Activated T-cell treated with anti-CD3 and anti-CD28 coated beads, Interleukin-2, amount 50 U/mL, for 72 hours (primary cell): ENCODE measurements at regions not wholly inside any gene's neighbourhood (a gene's known extent, or its start where the extent isn't known, plus 50 kb on each side); places are given as distances from the start of the nearest gene placed in this dataset.
A peak's percentile ranks its signal among the peaks of the same experiment; 100 is the strongest.

Experiments used
- ATAC-seq, 2 donors: fragments of 150-1000 bp; cut with Tn5 transposase; replicated peaks in 1 of 2; 2 replicates each; pipeline ENCODE4 v1.10.0; 2021; ENCODE audit warnings: moderate library complexity in 2 of 2, mild to moderate bottlenecking in 1 of 2
- DNase-seq, 2 donors: peaks; one replicate each; pipeline ENCODE4 v3.0.0; 2021 to 2022; ENCODE audit warnings: mixed read lengths in 1 of 2
- H3K27ac Mint-ChIP-seq: one replicate; pipeline ENCODE4 v1.8.0; 2022; ENCODE audit warnings: mild to moderate bottlenecking, moderate library complexity, mixed read lengths
- H3K27me3 Mint-ChIP-seq: one replicate; pipeline ENCODE4 v1.8.0; 2022; ENCODE audit warnings: low read depth, mixed read lengths
- H3K36me3 Mint-ChIP-seq, 2 donors: one replicate each; pipeline ENCODE4 v1.8.0; 2022; ENCODE audit warnings: mixed read lengths in 2 of 2, mild to moderate bottlenecking in 1 of 2; ENCODE audit not compliant: insufficient read depth in 2 of 2
- H3K4me1 Mint-ChIP-seq: one replicate; pipeline ENCODE4 v1.8.0; 2022; ENCODE audit warnings: low read depth, mixed read lengths
- H3K4me3 Mint-ChIP-seq, 2 donors: one replicate each; pipeline ENCODE4 v1.8.0; 2022; ENCODE audit warnings: mild to moderate bottlenecking in 2 of 2, mixed read lengths in 2 of 2, moderate library complexity in 2 of 2
- H3K9me3 Mint-ChIP-seq, 2 donors: one replicate each; pipeline ENCODE4 v1.8.0; 2022; ENCODE audit warnings: mixed read lengths in 2 of 2

DNA sequence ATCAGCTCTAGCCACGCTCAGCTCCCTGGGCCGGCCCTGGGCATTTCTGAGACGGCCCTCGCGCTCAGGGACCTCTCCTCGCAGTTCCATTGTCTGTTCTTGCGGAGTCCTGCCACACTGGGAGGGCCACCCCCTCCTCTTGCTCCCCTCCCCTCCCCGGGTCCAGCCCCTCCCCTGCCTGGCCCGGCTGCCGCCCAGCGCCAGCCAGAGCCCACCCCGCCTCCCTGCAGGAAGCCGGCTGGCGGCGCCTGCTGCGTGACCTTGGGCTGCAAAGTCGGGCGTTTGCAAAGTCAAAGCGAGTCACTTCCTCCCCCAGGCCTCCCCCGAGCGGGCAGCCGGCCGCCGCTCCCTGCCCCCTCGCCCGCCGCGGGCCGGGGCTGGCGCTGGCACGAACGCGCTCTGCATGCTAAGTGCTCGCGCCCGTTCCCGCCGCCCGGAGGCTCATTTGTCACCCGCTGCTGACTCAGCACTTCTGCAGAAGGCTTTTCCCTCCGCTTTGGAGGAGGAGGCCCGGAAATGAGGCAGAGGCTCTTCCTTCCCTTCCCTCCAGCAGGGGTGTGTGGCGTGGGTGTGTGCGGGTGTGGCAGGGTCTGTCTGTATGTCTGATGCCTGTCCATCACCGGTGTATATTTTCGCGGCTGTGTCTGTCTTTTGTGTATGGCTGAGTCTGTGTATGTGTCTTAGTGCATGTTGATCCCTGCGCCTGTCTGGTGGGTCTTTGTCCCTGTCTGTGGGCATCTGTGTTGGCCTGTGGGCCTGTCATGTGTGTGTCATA lies 72.0 kb downstream of the IRF2BPL start:
- peak overlapping the region; percentile 80 to 84 for H3K4me3 Mint-ChIP-seq
- DNase-seq (peak; percentile 93 to 95), ATAC-seq (peak; percentile 78)
- no peaks in the 10 kb centered on the region for H3K36me3 Mint-ChIP-seq
- no peaks in the 10 kb centered on the region for H3K27me3 Mint-ChIP-seq
- peak overlapping the region; percentile 49 for H3K27ac Mint-ChIP-seq
- no peaks in the 10 kb centered on the region for H3K9me3 Mint-ChIP-seq
- H3K4me1 Mint-ChIP-seq = peaks cover 83% of the 10 kb centered on the region

DNA sequence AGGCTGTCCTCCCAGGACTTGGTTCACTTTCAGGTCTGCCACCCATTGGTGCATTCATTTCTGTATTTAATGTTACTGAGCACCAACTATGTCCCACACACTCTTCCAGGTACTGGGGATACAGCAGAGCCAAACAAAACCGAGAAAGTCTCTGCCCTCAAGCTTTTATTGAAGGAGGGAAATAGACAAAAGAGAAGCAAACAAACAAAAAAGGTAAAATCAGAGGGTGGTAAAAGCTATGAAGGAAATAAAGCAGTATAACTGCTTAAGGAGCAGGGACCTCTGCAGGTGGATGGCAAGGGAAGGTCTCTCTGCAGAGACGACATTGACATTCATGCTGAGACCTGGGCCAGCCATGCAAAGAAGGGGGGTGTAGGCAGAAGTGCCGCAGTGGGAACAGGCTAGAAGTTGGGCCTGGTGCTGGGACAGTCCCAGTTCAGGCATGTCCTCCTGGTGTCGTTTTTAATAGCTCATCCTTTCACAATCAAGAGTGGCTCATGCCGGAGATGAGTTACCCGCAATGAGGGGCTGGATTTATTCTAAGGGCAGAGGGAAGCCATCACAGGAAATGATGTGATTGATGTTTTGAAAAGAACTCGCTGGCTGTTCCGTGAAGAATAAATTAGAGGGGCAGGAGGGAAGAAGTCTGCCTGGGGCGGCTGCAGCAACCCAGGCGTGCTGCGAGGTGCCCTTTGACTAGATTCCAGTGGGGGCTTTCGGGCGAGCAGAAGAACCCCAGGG lies 72.8 kb downstream of the IRF2BPL start:
- no peaks in the 10 kb centered on the region for H3K36me3 Mint-ChIP-seq
- peaks cover 83% of the 10 kb centered on the region for H3K4me1 Mint-ChIP-seq
- ATAC-seq (peak; percentile 68 to 70), DNase-seq (peak; percentile 70 to 75)
- H3K27ac Mint-ChIP-seq = peak overlapping the region; percentile 49
- no peaks in the 10 kb centered on the region for H3K9me3 Mint-ChIP-seq
- peak overlapping the region; percentile 80 to 84 for H3K4me3 Mint-ChIP-seq
- no peaks in the 10 kb centered on the region for H3K27me3 Mint-ChIP-seq

DNA sequence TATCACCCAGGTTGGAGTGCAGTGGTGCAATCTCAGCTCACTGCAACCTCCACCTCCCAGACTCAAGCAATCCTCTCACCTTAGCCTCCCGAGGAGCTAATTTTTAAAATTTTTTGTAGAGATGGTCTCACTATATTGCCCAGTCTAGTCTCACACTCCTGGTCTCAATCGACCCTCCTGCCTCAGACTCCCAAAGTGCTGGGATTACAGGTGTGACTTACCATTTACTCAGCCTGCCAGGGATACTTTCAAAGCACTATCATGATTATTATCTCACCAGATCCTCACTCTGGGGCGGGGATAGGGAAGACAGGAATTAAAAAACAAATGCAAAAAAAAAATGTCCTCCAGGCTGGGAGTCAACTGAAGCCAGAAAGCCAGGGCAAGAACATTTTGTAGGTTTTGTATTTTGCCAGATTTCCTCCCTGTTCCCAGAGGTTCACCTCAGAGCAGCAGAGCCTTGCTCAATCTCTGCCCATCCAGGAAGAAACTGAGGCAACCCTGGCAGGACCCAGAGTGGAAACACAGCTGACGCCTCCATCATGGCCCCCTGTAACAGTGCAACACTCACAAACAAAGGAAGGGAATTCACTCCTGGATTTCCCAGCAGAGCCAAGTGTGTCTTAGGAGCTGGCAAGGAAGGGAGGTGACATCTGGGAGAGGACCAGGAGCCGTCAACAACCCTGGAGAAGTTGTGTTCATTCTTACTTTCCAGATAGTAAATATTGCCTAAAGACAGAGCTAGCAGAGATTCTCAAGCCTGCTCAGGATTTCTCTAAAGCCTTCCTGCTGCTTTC lies 73.9 kb downstream of the IRF2BPL start:
- H3K9me3 Mint-ChIP-seq = no peaks in the 10 kb centered on the region
- no peak for DNase-seq
- peak overlapping the region; percentile 33 to 84 for H3K4me3 Mint-ChIP-seq

DNA sequence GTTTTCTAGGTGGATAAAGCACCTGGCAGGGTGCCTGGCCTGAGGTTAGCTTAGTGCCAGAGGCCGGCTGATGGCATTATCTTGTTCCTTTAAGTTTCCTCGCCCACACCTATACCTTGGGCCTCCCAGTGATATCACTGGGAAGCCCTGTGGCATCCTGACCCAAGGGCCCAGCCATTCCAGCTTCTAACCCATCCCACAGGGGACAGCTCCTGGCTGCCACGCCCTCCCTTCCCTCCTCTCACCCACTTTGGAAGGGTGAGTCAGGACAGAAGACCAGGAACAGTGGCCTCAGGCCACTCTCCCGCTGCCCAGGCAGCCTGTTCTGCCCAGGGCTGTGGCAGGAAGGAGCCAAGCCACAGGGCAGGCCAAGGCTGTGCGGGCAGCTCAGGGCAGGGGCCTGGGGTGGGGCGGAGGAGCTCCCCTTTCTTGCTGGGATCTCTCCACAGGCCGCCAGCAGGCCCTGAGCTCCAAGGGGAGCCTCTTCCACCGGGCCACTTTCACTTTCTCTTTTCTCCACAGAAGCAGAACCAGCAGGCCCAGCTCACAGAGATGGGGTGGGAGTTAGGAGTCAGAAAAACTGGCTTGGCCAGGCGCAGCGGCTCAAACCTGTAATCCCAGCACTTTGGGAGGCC lies 75.1 kb downstream of the IRF2BPL start:
- ATAC-seq (peak in 1 of 2 donors; percentile 2), DNase-seq (peak; percentile 57 to 58)
- peaks cover 79% of the 10 kb centered on the region for H3K4me1 Mint-ChIP-seq
- peak overlapping the region; percentile 76 to 78 for H3K4me3 Mint-ChIP-seq
- H3K27ac Mint-ChIP-seq = peak overlapping the region; percentile 29
- no peaks in the 10 kb centered on the region for H3K36me3 Mint-ChIP-seq
- no peaks in the 10 kb centered on the region for H3K9me3 Mint-ChIP-seq
- H3K27me3 Mint-ChIP-seq = no peaks in the 10 kb centered on the region

More for the DNA sequence above, 73.9 kb downstream of the IRF2BPL start:
- Mint-ChIP-seq H3K4me1 (peaks cover 84% of the 10 kb centered on the region), H3K27me3 (no peaks in the 10 kb centered on the region), H3K36me3 (no peaks in the 10 kb centered on the region), H3K27ac (peak overlapping the region; percentile 70)
- no peak for ATAC-seq

DNA sequence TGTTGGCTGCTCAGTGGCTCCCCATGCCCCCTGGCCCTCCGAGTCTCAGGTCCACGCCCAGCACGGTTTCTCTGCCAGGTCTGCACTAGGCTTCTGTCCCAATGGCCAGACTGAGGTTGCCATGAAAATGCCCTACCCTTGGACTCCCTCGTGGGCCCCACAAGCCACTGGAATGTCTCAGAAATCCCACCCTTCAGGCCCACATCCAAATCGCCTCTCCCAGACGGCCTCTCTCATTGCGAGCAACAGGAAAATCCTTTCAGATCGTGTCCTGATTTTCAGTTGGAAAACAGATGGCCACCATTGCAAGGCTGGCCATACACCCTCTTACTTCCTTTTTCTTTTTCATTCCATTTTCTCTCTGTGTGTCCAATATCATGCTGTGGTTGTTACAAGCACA lies 77.3 kb downstream of the IRF2BPL start:
- peaks cover 82% of the 10 kb centered on the region for H3K4me1 Mint-ChIP-seq
- H3K4me3 Mint-ChIP-seq = no peak overlapping the region
- no peaks in the 10 kb centered on the region for H3K9me3 Mint-ChIP-seq
- no peak for DNase-seq
- H3K27me3 Mint-ChIP-seq = no peaks in the 10 kb centered on the region
- H3K27ac Mint-ChIP-seq = no peak overlapping the region
- no peak for ATAC-seq
- H3K36me3 Mint-ChIP-seq = peaks cover 0 to 2% of the 10 kb centered on the region in 2 donors

DNA sequence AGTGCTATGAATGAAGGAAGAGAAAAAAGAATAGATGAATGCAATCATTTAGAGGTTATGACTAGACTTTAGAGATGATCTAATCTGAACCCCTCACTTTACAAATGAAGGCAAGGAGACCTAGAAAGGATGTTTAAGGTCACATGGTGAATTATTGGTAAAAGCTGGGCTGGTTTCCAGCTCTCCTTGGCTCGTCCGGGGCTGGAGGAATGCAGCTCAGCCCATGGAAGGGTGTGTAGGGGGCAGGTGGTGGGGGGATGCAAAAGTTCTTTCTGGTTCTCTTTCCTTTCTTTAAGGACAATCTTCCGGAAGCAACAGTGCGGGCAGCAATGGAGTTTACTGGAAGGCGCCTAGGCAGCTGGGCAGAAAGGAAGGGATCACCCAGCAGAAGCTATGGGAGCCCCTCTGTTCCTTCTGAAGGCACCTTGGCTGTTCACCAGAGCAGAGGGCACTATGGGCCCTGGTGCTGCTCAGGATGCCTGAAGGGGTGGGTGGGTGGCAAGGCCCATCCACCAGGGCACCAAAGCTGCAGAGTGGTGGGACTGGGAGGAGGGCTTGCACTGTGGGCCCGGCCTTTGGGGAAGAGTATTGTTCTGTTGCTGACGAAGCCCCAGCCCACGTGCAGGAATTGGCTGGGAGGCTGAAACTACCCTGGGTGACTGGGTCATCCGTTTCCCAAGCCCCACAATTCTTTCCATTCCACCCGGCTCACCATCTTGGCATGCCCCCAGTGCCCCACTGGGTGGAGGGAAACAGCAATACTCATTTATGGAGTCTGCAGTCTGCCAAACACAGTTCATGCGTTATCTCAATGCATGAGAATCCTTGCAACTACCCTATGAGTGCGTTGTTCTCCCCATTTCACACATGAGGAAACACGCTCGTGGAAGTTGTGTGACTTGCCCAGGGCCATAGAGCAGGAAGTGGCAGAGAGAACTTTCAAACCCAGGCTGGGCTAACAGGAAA lies 78.2 kb downstream of the IRF2BPL start:
- Mint-ChIP-seq H3K27ac (no peak overlapping the region), H3K9me3 (no peaks in the 10 kb centered on the region), H3K4me3 (no peak overlapping the region), H3K27me3 (no peaks in the 10 kb centered on the region), H3K4me1 (peaks cover 79% of the 10 kb centered on the region), H3K36me3 (peaks cover 0 to 2% of the 10 kb centered on the region in 2 donors)
- ATAC-seq (no peak), DNase-seq (no peak)

DNA sequence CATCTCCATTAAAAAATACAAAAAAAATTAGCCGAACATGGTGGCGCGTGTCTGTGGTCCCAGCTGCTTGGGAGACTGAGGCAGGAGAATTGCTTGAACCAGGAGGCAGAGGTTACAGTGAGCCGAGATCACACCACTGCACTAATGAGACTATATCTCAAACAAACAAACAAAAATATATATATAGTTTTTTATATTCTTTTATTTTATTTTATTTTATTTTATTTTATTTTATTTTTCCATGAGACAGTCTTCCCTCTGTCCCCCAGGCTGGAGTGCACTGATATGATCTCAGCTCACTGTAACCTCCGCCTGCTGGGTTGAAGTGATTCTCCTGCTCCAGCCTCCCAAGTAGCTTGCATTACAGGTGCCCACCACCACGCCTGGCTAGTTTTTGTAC lies 79.5 kb downstream of the IRF2BPL start:
- ATAC-seq (no peak), DNase-seq (no peak)
- Mint-ChIP-seq H3K27me3 (no peaks in the 10 kb centered on the region), H3K36me3 (peaks cover 0 to 2% of the 10 kb centered on the region in 2 donors), H3K4me3 (no peak overlapping the region), H3K4me1 (peaks cover 71% of the 10 kb centered on the region), H3K27ac (no peak overlapping the region), H3K9me3 (no peaks in the 10 kb centered on the region)

DNA sequence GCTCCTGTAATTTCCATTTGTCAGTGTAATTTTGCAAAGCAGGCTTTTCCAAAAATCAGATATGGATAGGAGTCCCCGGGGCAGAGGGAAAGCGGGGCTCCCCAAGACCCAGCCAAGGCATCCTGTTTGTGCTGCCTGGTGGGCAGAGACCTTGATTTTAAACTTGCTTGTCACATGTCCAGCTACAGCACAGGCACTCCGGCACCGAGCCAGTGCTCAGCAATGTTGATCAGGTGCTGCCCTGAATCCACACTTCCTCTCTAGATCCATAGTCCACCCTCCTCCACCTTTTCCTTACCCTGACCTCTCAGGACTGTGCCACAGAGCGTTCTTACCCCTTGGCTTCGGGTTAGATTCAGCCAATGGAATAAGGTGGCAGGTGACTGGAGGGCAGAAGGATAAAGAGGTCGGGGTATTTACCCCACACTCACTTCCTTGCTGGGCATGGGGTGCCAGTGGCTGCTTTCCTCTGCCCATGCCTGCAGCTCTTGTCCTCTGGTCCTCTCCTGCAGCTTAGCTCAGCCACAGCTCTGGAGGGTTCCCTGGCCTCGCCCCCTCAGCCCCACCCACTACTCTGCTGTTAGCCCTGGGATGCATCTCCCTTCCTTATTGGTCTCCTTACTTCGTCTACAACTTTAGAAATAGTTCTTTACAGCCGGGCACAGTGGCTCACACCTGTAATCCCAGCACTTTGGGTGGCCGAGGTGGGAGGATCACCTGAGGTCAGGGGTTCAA lies 80.1 kb downstream of the IRF2BPL start:
- no peak for ATAC-seq
- Mint-ChIP-seq H3K27ac (no peak overlapping the region), H3K9me3 (no peaks in the 10 kb centered on the region), H3K4me3 (no peak overlapping the region), H3K36me3 (peaks cover 0 to 2% of the 10 kb centered on the region in 2 donors), H3K4me1 (peaks cover 65% of the 10 kb centered on the region), H3K27me3 (no peaks in the 10 kb centered on the region)
- DNase-seq = no peak

DNA sequence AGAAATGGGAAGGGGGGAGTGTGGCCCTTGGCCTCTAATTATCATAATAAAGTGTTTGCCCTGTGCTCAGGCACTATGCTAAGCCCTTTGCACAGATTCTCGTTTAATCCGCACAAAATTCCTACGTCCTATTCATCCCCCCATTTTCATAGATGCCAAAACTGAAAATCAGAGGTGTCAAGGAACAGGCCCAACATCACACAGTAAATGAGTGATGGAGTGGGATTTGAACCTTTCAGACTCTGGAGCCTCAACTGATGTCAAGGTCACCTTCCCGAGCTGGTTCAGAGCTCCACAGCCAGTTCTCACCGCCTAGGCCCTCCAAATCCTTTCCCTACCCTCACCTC lies 80.7 kb downstream of the IRF2BPL start:
- Mint-ChIP-seq H3K27ac (no peak overlapping the region), H3K9me3 (no peaks in the 10 kb centered on the region), H3K36me3 (peaks cover 0 to 2% of the 10 kb centered on the region in 2 donors), H3K4me1 (peaks cover 67% of the 10 kb centered on the region), H3K4me3 (peak overlapping the region; percentile 1 to 57), H3K27me3 (no peaks in the 10 kb centered on the region)
- no peak for ATAC-seq
- no peak for DNase-seq

DNA sequence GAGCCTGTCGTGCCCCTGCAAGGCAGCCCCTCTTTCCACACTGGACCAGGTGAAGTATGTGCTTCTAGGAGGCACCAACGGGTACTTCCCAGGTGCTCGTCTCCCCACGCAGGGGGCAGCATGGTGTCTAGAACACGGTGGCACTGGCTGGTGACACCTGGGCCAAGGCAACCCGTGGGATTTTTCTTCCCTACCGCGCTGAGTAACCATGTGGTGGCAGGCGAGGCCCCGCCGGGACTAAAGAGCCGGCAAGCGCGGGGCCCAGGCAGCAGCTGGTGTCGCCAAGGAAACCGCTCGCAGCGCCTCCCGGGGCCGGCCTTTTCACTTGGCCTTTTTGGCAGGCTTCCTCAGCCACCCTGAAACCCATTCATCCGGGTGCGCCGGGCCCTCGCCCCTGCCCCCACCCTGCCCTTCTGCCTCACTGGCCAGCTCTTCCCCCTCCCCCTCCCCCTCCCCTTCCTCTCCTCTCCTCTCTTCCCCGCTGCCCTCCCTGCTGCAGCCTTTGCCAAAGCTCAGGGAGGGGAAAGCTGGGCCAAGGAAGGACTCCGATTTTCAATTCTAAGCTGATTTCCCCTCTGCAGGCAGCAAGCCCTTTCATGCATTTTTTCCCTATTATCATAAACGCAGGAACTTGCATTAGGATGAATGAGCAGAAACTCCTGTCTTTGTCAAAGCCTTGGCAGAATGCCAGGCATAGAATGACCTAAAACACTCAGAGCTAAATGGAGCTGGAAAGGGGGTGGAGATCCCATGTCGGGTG lies 81.2 kb downstream of the IRF2BPL start:
- DNase-seq = peak; percentile 85 to 87
- no peaks in the 10 kb centered on the region for H3K9me3 Mint-ChIP-seq
- H3K27ac Mint-ChIP-seq = no peak overlapping the region
- peak; percentile 84 to 85 for ATAC-seq
- peaks cover 0 to 2% of the 10 kb centered on the region in 2 donors for H3K36me3 Mint-ChIP-seq
- peak overlapping the region; percentile 63 for H3K4me3 Mint-ChIP-seq
- peaks cover 72% of the 10 kb centered on the region for H3K4me1 Mint-ChIP-seq
- no peaks in the 10 kb centered on the region for H3K27me3 Mint-ChIP-seq

DNA sequence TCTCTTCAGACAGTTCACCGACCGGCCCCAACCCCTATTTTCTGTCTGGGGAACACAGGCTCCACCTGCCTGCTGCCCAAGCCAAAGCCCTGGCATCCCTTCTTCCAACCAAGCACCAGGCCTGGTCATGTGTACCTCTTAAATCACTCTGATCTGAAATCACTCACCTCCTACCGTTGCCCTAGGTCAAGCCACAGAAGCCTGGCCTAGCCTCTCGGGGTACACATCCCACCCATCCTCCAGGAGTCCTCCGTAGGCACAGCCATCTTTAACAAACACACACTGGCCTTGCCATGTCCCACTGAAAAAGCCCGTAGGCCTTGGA lies 81.8 kb downstream of the IRF2BPL start:
- no peak for ATAC-seq
- H3K4me3 Mint-ChIP-seq = peak overlapping the region; percentile 63

More for the DNA sequence above, 81.8 kb downstream of the IRF2BPL start:
- Mint-ChIP-seq H3K4me1 (peaks cover 77% of the 10 kb centered on the region), H3K9me3 (no peaks in the 10 kb centered on the region), H3K27me3 (no peaks in the 10 kb centered on the region), H3K36me3 (peaks cover 0 to 2% of the 10 kb centered on the region in 2 donors), H3K27ac (no peak overlapping the region)
- no peak for DNase-seq
